GM19351 (cell line): ENCODE measurements at regions not wholly inside any gene's neighbourhood (a gene's known extent, or its start where the extent isn't known, plus 50 kb on each side); places are given as distances from the start of the nearest gene placed in this dataset.
A peak's percentile ranks its signal among the peaks of the same experiment; 100 is the strongest.
"Not testable (repeated sequence)": the region's sequence is repeated elsewhere in the genome, so short reads cannot be mapped to it uniquely, and the experiment has no call there.

Experiments
- ATAC-seq: cut with Tn5 transposase; IDR thresholded peaks from one replicate; pipeline ENCODE4 v1.9.1; 2021; ENCODE audit warnings: mild to moderate bottlenecking, moderate library complexity; ENCODE audit not compliant: unreplicated experiment

DNA sequence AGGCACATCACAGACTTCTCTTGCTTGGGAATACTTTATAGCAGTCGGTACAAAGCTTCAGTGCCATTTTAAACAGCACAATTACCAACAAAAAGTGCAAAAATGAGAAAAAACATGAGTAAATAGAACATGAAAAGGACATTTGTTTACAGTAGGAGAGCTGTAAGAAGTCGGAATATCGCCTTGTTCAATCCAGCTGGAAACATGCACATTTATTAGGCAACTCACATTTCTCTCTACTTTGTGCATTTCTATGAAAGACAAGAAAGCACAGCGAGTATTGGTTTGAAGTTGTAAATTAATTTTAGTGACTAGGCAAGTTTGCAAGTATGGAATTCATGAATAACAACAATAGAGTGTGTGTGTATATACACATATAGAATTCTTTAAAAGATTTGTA, 484.7 kb downstream of the DACH1 start:
- ATAC-seq = no peak

DNA sequence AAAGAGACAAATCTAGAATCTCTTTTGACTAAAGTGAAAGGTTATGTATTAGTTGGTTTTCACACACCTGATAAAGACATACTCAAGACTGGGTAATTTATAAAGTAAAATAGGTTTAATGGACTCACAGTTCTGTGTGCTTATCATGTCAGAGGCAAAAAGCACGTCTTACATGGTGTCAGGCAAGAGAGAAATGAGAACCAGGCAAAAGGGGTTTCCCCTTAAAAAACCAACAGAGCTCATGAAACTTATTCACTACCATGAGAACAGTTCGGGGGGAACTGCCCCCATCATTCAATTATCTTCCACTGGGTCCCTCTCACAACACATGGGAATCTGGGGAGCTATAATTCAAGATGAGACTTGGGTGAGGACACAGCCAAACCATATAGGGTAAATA, 486.8 kb downstream of the DACH1 start:
- ATAC-seq = no peak

DNA sequence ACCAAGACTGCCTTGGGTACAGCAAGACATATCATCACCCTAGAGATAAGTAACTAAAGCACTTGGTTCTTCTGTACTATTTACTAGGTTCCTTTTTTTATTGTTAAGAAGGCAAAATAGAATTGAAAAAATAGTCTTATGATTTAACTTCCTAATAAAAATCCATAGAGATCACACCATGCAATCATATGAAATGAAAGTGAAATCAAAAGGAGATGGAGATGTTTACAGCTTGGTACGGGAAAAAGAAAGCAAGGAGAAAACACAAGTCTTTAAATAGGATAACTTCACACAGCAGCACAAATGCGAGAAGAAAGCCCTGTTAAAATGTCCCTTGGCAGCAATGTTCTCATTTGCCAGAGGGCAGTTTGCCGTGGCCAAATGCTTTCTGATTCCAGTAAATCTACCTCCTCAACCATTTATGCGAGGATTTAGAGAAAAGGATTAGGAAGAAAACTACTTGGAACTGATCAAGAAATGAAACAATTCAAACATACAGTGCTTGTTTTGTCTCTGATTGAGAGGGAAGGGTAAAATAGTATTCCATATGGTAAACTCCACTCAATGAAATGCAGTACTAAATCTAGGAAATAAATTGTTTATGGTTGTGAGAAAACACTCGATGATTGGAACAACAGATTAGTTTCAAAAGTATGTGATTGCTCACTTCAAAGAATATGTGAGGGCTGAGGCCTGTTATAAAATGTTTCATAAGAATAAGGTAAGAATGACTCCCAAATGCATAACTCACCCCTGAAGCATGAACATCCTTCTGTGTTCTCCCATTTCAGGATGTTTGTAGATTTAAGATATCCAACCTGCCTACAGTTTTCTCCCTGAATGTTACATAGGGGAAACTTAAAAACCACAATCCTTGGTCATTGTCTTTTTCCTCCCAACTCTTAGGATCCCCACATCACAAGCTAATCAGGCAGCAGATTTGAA, 487.8 kb downstream of the DACH1 start:
- no peak for ATAC-seq

DNA sequence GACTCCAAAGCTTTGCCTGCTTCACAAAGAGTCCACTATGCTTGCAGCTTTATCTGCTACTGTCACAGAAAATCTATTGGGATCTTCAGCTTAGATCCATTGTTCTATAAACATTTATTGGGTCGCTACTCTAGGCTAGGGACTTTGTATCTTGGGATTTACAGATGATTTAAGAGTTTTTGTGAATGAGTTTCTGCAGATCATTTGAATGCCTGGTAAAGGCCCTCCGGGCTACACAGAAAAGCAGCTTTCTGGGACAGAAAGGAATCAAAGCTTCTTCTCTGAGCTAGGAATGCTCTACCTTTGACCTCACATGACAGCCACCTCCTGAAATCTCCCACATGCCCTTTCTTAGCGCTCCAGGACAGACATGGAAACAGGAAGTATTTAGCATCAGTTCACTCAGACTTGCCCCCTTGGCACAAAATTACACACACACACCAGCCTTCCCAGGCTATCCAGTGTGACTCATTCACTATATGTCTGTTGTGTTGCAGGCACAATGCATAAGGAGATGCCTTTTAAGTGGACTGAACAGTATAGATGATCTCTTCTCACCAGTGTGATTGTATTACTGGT, 492.4 kb downstream of the DACH1 start:
- ATAC-seq = no peak

DNA sequence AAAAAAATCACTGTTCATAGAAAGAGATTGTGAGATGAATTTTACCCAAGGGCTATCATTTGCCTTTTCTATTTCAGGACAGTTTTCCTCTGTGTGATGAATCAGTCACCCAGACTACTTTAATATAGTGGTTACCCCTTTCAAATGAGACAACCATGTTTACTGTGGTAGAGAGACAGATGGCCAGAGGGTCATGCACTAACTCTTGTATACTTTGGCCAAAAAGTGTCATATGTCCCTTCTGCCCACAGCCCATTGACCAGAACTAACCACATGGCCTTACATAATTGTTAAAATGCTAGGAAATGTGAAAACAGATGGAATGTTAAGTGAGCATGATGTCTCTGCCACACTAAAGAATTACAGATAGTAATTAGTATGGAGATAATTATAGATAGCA, 498.7 kb downstream of the DACH1 start:
- no peak for ATAC-seq

DNA sequence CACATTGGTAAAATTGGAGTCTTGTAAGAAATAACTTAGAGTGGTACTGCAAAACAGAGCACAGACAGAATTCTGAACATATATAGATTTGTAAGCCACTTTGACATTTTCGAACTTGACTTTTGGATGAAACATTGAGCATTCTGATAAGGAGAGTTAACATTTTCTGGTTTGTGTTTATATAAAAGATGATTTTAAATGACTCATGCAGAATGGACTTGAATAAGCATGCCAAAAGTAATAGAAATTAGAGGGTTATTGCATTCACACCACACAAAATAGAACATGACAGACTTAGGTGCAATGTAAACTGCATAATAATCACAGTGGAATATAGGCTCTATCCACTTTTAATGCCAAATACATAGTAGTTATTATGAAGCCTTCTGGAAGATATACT, 507.0 kb downstream of the DACH1 start:
- ATAC-seq = no peak

DNA sequence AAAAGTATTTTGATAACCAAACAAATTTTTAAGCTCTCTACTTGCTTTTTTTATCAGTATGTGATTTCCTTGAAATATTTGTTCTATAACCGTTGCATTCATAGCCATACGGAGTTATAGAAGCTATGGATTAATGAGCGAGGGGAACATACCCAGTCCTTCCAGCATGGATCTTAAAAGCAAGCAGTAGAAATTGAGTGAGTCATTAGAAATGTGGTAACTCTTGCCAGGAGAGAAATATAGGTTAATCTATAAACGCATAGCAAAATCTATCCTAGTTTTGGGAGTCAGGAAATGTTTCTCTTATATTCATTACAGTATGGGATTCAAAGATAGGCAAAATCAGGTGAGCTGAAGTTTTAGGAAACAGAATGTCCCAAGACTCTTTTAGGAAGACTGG, 507.4 kb downstream of the DACH1 start:
- no peak for ATAC-seq

DNA sequence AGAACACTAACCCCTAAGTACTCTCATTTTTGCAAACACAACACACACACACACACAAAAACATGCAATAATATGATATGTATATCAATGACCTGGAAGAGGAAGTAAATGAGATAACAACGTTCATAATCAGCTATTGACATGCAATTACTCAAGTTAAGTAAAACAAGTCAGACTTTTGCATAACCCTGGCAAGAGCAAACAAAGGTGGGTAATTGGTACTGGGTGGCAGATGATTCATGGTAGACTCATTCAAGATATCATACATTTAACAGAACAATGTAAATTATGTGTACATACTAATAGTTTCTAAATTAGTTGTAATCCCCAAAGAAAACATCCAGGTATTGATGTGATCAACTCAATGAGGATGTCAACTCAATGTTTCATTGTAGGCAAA, 508.8 kb downstream of the DACH1 start:
- no peak for ATAC-seq

DNA sequence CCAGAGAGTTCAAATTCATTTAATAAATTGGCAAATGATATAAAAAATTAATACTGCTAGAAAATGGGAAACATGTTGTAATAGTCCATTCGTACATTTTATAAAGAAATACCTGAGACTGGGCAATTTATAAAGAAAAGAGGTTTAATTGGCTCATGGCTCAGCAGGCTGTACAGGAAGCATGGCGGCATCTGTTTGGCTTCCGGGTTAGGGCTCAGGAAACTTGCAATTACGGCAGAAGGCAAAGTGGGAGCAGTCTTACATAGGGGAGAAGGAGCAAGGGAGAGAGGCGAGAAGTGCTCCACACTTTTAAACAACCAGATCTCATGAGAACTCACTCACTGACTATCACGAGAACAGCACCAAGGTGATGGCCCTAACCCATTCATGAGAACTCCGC, 512.0 kb downstream of the DACH1 start:
- ATAC-seq = no peak

DNA sequence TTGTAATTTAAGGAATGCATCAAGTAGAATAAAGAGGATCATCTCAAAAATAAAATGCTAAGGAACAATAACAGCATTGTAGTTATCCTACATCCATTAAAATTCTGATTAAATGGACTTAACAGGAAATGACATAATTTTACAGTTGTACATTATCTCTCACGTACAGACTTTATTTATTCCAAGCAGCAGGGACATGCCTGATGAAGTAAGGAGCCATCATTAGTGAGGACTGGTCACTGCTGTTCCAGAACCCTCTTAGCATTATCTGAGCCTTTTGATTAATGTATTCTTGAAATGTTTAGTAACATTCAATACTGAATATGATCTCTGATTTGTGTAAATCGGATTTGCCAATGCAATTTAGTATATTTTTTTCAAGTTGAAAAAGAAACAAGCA, 516.1 kb downstream of the DACH1 start:
- ATAC-seq = no peak

DNA sequence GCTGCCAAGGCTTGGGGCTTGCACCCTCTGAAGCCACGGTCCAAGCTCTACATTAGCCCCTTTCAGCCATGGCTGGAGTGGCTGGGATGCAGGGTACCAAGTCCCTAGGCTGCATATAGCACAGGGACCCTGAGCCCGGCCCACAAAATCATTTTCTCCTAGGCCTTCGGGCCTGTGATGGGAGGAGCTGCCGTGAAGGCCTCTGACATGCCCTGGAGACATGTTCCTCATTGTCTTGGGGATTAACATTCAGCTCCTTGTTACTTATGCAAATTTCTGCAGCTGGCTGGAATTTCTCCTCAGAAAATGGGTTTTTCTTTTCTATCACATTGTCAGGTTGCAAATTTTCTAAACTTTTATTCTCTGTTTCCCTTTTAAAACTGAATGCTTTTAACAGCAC, 521.1 kb downstream of the DACH1 start:
- ATAC-seq = not testable (repeated sequence)

DNA sequence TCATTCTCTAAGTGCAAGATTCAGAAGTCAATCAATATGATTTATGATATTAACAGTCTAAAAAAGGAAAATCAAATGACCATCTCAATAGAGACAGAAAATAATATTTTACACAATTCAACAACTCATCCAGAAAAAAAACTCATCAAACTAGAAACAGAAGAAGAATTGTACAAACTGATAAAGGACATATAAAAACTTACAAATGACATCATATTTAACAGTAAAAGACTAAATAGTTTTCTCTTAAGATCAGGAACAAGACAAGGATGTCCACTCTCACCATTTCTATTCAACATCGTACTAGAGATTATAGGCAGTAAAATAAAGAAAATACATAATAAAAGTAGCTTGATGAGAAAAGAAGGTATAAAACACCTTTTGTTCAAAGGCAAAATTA, 527.3 kb downstream of the DACH1 start:
- ATAC-seq = no peak

DNA sequence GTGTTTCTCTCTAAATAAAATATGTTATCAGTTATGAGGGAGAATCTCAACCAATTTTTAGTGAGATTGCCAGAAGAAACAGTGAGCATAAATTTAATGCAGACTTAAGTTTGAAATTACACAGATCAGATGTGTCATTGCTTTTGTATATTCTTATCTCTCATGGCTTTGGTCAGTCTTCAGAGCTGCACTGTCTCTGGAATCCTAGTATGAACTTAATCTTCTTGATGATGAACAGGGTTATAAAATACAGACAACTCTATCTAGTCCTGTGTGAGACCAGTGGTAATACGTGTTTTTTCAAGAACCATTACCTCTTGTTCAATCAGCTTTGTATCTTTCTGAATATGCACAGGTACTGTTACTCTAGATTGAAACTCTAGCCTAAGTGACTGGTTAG, 528.0 kb downstream of the DACH1 start:
- no peak for ATAC-seq

DNA sequence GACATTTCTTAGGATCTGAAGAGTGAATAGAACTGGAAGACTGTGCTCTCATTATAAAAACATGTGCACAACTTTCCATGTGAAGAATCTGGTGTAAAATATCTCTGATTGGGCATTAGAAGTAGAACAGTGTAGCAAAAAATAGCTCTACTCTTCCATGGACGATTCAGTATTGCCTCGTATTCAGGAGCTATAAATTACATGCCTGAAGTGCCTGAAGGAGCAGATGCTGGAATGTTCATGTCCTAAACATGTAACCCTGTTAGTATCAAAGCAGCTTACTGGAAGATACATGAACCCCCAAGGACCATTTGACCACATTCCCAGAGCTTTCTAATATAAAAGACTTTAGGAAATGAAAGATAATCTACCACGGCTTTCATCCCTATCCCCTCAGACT, 528.9 kb downstream of the DACH1 start:
- ATAC-seq = no peak

DNA sequence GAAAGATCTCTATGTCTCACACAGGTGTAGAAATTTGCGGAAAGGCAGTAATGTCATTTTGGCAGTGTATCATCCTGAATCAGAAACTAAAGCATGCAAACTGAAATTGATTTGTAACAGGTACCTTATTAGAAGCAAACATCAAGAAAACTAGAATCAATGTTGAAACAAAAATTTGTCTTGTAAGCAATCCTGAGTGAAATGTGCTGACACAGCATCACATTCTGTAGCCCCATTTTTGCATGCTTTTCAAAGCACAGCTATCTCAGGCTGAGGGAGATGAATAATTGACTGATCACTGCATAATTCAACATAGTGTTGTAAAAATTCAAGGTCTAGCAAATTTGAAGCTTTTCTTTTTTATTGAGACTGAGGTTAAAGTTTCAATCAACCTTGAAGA, 539.7 kb downstream of the DACH1 start:
- ATAC-seq = no peak

DNA sequence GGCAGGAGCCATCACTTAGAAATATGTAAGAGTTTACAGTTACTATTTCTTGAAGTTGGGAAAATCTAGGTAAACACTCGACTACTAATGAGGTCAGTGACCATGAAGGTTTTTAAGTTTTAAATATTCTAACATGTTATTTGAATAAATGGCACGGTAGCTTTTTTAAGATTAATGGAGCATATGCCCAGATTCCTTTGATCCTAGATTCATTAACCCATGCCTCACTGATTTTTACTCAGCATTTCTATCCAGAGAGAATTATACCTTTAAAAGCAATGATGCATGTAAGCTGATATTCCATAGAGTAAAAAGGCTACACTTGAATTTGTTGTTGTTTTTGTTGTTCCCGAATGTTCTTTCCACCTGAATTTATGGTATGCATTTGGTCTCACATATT, 541.4 kb downstream of the DACH1 start:
- no peak for ATAC-seq

DNA sequence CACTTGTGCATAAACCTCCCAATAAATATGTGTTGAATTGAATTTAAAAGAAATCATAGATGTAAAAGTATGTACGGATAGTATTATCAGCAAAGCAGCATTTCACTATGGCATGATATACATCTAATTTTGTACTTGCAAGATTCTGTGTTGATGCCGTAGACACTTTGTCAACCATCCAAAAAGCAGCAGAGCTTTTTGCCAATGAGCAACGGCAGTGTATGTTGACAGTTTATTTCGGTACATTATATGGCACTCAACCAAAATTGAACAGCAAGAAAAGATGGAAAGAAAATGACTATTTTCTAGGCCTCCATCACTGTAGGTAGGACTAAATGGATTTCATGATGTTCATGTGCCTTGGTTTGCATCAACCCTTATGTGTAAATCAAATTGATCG, 543.7 kb downstream of the DACH1 start:
- no peak for ATAC-seq

DNA sequence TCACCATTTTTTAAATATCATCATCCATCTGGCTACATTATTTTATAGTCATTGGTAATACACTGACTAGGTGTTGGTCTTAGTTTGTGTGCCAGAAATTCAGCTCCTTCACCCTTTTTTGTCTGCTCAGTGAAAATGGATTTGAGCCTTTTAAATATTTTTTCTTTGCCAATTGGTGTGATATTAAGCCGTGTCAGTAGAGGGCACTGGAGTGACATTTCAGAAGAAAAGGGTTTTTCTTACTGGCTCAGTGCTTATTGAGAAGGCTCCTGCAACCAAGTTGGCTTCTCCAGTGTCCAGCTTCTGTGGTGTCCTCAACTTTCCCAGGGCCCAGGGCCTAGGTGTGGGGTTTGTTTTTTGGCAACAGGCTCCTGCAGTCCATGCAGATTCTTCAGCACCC, 546.6 kb downstream of the DACH1 start:
- ATAC-seq = peak; percentile 60

DNA sequence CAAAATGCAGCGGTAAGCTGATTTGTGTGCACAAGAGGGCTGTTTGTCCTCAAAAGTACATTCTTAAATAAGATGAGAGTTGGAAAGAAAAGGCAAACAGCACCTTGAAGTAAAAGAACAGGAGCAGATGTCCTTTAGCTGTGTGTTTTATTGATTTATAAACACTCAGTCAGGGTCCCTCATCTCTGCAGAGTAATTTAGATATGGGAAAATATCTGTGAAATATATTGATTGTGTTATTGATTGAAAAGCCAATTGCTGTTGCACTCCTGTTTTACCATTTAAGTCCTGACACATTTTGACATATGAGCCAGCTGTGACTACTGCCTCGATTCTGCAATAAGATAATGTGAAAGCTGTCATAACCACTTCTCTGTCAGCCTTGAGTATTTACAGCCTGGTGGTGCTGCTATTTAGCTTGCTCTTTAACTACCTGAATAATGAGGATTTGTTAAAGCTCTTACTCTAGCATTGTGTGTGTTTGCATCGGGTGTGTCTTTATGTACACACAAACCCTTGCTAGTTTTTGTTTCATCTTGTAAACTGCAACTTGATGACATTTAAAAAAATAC, 550.1 kb downstream of the DACH1 start:
- ATAC-seq = no peak

DNA sequence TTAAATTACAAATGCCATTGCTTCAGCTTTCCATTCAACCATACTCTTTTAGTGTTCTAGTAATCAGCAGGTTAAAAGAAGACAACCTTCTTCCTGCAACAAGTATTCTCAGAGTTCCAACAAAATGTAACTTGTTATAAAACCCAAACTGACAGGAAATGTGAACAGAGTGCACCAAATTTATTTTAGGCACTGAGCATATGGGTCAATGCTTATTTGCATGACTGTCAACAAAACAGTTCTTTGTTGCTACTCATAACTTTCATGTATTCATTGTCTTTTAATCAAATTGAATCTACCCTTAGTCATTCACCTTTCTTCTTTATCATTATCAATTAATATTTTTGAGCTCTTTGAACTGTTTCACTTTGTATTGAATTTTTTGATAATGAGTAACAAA, 554.1 kb downstream of the DACH1 start:
- ATAC-seq = no peak

DNA sequence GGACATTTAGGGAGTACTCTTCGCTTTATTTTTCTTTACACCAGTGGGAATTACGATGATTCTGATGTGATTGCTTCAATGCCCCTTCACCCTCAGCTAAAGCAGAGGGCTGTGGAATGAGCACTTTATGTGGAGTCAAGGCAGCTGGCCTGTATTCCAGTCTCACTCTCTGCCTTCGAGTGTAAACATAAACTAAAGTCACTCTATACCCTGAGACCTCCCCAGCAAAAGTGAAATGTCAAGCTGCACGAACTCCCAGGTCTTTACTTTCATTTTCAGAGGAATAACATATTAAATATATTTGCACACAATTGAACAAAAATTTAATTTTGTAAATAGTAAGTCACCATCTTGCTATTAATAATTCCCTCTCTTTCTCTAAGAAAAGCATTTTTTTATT, 557.1 kb downstream of the DACH1 start:
- no peak for ATAC-seq

DNA sequence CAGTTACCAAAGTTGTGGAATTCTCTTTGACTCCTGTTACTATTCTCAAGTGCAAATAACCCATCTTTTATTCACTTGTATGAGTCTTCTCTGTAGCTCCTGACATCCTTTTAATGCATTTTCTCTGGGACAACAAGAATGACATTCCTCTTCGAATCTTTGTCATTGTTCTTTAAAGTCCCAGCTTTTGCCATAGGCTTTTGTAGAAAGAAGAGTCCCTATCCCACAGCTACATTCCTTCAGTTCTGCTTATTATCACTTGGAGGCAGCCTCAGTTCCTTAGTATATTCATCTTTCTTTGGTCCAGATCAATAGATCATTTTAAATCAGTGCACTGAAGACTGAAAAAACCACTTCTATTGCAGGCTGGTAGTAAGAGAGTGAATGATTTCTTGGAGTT, 560.2 kb downstream of the DACH1 start:
- ATAC-seq = no peak
